GM08714 (cell line): ENCODE measurements at regions not wholly inside any gene's neighbourhood (a gene's known extent, or its start where the extent isn't known, plus 50 kb on each side); places are given as distances from the start of the nearest gene placed in this dataset.

ENCODE experiments used
- H3K4me3 ChIP-seq: fragments of 200-500 bp; sonication (Bioruptor generic); 2 replicates; pipeline ENCODE4 v1.5.1; 2014; ENCODE audit warnings: mild to moderate bottlenecking, low read length, inconsistent platforms
- ZNF274 ChIP-seq: IDR thresholded peaks from 2 replicates; pipeline ENCODE4 v1.6.1; 2012; ENCODE audit warnings: mild to moderate bottlenecking, low read depth, low read length

DNA sequence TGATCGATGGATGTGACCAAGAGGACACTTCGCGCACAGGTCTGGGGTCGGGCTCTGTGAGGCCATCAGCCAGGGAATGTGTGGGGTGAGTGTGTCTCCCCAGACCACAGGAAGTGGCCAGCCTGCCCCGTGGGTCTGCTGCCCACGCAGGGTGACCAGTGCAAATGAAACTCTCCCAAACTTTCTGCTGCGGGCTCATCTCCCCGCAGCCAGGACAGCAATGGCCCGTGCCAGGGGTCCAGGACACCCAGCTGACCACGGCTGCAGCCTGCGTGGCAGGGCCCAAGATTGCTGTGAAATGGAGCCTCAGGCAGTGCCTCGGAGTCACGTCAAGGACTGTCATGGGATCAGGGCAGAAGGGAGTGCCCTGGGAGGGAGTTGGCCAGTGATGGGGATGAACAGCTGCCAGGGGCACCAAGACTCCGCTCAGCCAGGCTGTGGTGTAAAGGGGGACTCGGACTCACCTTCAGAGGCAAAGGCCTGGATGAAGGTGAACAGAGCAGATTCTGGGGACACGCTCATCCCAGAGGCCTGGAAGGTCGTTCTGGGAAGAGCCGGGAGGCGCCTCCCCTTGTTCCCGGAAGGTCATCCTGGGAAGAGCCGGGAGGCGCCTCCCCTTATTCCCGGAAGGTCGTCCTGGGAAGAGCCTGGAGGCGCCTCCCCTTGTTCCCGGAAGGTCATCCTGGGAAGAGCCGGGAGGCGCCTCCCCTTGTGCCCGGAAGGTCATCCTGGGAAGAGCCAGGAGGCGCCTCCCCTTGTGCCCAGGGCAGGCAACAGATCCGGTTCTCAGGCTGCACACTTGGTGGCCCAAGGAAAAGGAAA is 252.6 kb downstream of the BRD1 start:
- TF ChIP-seq ZNF274: no peak
- no peak overlapping the region for H3K4me3 ChIP-seq

DNA sequence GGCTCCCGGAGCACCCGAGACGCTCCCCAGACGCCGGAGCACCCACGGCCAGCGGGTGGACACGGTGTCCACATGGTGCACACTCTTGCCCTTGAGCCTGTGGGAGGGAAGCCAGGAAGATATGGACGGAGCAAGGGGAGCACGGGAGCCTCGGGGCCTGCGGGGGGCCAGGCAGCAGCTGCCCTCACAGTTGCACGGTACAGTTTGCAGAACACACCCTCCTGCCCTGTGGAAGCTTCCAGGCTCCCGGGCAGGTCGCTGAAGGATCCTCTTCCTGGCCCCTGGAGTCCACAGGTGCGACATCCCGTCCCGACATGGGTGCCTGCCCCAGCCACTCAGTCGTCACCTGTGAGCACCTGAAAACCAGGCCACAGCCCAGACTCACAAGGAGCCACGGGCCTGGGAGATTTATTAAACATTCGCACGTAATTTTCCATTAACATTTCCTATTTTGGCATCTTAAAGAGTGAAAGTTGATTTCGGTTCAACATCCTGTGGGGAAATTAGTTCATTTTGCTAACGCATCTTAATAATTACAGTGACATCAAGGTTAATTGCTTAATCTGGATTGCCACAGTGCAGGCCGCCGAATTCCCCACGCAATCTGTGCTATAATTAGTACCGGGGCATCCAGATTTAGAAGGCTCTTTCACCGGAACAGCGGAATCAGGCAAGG is 253.3 kb downstream of the BRD1 start:
- H3K4me3 ChIP-seq: no peak overlapping the region
- TF ChIP-seq ZNF274: no peak

DNA sequence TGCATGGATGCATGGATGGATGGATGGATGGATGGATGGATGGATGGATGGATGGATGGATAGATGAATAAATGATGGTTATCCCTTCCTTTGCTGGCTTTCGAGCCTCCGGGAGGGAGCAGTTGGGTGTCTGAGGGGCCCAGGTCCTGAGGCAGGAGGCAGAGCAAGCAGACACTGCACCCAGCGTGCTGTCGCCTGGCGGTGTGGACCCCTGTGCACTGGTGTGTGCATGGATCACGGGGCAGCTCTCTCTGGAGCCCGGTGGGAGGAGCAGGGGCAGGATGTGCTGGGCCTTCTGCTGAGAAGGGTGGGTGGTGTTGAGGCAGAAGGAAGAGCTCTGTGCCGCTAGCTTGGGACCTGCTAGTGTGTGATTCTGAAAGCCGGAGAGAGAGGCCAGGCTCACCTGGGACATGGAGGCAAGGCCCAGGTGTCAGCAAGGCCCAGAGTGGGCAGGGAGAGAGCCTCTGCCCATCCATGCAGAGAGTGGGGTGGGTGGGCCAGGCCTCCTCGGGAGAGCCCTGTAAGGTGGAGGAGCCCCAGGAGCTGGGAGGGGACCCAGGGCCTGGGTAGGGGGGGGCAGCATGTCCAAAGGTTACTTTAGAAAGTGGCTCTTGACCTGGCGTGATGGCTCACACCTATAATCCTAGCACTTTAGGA is 254.4 kb downstream of the BRD1 start:
- no peak for TF ChIP-seq ZNF274
- no peak overlapping the region for H3K4me3 ChIP-seq

DNA sequence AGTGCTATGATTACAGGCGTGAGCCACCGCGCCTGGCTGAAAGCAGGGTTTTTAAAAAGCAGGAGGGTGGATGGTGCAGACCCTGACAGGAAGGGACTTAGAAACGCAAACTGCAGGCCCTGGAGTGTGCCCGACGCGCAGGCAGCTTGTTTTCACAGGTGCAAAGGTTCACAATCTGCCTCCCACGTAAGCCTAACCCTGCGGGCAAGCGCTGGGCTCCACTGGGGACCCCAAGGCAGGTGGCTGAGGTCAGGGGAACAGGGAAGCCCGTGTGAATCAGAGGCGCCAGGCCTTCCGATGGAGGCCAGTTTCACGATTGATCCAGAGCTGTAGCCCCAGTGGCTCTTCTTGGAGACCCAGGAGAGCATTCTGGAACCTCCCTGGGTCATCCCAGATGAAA is 256.3 kb downstream of the BRD1 start:
- H3K4me3 ChIP-seq: no peak overlapping the region
- no peak for TF ChIP-seq ZNF274

DNA sequence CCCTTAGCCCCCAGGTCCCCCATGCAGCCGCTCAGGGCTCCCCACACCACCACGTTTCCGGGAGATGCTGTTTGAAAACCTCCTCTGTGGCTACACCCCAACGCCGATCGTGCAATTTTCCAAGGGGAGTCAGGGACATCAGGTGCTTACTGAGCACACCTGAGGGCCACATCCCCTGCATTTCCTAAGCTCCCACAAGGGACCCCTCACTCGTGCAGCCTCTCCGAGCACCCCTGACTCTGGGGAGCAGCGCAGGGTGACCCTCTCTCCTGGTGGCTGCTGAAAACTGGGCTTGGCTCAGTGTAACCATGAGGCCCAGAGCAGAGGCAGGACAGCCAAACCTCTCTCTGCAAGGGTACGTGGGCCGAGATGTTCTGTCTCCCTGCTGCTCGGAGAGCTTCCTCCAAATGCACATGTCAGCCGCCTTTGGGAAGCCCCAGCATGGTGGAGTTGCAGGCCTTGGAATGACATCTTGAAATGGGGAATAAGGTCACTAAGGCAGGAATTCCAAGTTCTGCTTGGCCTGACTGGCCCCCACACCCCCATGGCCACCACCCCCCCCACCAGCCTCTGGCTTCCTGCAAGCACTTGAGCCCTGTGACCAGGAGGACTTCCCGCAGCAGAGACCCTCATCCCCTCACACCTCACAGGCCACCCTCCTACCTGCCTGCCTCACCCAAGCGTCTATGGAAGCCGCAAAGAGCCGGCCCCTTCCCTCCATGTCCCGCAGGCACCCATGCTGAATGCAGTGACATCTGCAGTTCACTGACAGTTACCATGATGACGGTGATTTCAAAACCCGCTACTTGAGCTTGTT is 257.4 kb downstream of the BRD1 start:
- no peak overlapping the region for H3K4me3 ChIP-seq
- no peak for TF ChIP-seq ZNF274

DNA sequence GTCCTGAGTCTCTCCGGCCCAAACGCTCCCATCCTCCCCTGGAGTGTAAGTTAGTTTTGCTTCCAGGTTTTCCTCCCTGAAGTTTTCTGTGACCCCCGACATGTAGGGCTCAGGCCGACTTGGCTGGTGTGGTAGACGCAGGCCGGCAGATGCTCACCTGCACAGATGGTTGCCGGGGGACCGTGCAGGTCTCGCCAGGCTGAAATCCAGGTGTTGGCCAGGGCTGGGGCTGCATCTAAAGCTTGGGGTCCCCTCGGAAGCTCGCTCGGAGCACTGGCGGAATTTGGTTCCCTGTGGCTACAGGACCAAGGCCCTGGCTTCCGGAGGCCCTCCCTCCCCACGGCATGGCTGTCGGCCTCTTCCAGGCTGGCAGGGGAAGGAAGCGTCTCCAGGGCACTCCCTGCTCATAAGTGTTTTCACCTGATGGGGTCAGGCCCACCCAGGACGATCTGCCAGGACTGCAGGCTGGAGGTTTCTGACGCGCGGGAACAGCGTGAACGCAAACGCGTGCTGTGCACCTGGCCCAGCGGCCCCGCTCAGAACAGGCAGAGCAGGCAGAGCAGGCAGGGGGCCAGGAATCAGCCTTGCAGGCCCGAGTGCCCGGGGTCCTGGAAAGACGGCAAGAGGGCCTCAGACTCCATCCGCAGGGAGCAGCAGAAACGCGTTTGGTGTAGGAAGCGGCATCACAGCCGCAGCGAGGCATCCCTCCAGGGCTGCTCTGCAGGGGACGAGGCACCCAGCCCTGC is 258.2 kb downstream of the BRD1 start:
- TF ChIP-seq ZNF274: no peak
- no peak overlapping the region for H3K4me3 ChIP-seq

DNA sequence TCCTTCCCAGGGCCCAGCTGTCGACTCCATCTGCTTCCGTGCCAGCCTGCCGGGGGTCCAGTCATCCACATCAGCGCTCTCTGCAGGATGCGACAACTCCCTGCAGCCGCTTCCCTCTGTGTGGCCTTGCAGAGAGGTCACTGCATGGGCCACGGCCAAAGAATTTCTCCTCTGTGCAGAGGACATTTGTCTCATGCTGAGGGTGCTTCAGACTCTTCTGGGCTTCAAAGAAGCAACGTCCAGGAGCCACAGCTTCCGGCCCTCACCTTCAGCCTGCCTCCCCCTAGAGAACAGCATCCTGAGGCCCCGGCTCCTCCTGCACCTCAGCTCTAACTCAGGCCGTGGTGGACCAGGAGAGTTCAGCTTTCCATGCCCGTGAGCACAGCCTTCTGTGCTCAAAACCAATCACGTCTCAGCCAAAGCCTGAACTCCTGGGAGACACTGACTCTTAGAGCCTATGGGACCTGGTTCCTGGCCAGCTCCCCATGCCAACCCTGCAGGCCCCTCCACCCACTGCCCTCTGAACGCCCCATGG is 258.9 kb downstream of the BRD1 start:
- H3K4me3 ChIP-seq: no peak overlapping the region
- TF ChIP-seq ZNF274: no peak

DNA sequence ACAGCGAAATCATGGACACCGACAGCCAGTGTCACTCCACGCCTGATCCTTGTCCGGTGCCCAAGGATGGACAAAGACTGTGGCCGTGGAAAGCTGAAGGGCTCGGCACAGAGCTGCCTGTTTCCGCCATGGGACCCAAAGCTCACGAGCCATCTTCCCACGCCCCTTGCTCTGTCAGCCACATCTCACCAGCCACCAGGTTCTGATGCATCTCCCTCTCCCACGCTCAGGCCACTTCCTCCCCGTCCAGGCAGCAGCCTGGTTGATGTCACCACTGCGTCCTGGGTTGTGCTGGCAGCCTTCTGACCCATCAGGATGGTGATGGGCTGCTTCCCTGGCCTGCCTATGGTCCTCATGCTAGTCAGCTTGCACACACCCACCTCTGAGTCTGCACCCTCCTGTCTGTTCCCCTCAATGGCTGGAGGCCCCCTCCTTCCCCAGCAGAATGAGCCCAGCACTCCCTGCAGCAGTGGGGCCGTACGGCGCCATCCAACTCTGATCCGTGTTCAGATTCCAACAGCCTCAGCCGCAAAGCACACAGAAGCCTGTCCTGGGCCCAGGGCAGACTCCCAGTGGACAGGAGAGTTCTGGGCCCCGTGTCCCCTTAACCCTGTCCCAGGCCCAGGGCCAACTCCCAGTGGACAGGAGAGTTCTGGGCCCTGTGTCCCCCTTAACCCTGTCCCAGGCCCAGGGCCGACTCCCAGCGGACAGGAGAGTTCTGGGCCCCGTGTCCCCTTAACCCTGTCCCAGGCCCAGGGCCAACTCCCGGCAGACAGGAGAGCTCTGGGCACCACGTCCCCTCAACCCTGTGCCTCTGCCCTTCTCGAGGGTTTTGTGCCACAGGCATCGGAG is 259.5 kb downstream of the BRD1 start:
- no peak overlapping the region for H3K4me3 ChIP-seq
- no peak for TF ChIP-seq ZNF274

DNA sequence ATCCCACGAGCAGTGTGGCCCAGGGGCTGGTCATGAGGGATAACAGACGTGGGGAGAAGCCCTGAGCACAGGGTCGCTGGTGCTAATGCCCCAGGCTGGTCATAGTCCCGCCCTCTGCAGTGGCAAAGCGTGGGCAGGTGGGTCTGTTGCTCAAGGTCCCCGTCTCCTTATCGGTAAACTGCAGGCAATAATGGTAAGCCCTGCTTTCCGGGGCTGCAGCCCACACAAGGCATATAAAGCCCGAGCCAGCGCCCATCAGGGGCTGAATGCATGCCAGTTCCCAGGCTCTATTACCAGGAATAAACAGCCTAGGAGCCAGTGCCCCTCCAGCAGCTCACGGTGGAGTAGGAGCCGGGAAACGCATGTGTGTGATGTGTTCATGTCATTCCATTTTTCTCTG is 261.0 kb downstream of the BRD1 start:
- TF ChIP-seq ZNF274: no peak
- H3K4me3 ChIP-seq: no peak overlapping the region

DNA sequence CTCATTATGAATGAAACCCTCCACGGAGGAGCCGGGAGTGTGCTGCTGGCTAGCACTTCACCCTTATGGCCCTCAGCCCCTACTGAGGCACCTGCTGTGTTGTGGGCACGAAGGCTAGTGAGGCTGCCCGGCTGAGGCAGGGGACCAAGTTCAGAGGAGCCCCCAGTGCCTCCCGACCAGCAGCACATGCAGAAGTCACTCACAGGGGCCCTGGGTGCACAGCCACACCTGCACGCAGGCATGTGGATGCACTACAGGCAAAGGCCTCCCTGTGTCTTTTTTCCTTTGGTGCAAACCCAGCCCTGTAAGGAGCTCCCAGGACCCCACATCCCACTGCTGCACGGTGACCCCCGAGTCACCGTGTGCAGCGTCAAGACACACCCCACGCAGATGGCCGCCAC is 261.5 kb downstream of the BRD1 start:
- no peak overlapping the region for H3K4me3 ChIP-seq
- TF ChIP-seq ZNF274: no peak

DNA sequence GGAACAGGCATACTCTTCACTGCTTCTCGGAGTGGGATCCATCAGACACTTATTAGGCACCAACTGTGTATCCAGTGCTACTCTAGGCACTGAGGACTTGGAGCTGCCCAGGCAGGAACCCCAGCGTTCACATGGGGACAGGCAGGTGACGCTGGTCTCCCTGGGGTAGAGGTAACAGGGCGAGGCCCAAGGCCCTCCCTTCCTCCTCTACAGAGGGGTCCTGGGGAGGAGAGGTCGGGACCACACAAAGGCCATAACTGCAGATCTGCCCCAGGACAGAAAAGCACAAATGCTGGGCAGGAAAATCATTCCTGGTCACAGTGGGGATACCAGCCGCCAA is 262.2 kb downstream of the BRD1 start:
- no peak overlapping the region for H3K4me3 ChIP-seq
- TF ChIP-seq ZNF274: no peak

DNA sequence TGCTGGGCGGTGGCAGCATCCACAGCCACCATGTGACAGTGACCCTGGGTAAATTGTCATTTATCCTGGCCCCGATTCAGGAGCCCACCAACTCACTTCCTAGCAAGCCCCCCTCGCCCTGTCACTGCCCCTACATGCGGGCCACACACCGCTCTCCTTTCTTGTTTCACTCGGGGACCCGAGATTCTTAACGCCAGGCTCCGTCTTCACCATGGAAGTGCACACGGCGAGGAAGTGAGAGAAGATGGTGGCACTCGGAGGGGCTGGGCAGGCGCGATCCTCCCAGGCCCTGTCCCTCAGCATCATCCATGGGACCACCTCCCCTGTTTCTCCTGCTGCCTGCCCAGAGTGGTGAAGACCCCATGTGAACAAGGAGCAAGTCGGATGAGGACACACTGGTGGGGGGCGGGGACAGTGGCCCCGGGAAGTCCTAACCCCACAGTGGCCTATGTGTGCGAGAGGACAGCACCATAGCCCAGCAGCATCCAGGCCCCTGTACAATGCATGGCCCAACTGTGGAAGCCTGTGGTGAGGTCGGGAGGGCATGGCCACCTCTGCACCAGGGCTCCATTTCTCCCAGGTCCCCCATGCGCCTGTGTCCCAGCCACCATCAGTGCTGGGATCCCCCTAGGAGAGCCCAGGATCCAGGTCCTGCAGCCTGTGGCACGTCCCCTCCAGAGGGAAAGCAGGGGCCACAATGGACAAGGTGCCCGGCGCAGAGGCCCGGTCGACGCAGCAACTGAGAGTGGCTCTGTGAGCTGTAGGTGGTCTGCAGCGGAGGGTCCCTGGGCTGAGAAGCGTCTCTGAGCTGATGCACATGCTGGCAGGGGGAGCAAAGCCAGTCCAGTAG is 262.8 kb downstream of the BRD1 start:
- H3K4me3 ChIP-seq: no peak overlapping the region
- no peak for TF ChIP-seq ZNF274
